ENCODE measurements at regions not wholly inside any gene's neighbourhood (a gene's known extent, or its start where the extent isn't known, plus 50 kb on each side); places are given as distances from the start of the nearest gene placed in this dataset.

- no peak for TF ChIP-seq CTCF (IDR thresholded peaks at IDR 0.05)
- no peak overlapping the region for H3K27ac ChIP-seq
- no peak for DNase-seq (ENCODE audit: low spot score)
- no peaks in the 10 kb centered on the region for H3K27me3 ChIP-seq (replicated peaks; ENCODE audit: insufficient read depth)
- no peak for ATAC-seq (ENCODE audit: insufficient number of reproducible peaks, low FRiP score, low read depth)
- no peaks in the 10 kb centered on the region for H3K4me1 ChIP-seq (ENCODE audit: control insufficient read depth in 1 of 2, low read depth in 2 of 2)
- H3K36me3 ChIP-seq, result no peaks in the 10 kb centered on the region
- no peaks in the 10 kb centered on the region for H3K9me3 ChIP-seq
- H3K4me3 ChIP-seq, result no peak overlapping the region
Observed at GRCh38 chr11:90668502-90668901, 445.7 kb upstream of the CHORDC1 start.

DNA sequence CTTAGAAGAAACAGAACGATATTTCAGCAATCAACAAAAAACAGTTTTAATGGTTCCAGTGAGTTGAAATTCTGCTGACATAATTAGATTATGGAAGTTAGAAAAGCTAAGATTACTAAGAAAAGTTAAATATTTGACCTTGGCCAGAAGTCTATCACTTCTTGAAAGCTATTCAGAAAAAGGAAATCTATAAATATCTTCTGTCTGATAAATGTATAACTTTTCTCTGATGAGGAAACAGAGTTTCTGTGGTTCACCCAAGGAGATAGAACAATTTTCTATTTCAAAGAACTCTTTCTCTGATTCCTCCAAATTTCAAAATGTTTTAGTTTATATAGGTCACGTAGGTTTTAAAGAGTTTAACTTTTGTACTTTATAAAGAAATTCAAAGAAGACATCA, 438.4 kb upstream of the CHORDC1 start:
- no peak for ATAC-seq (ENCODE audit: insufficient number of reproducible peaks, low FRiP score, low read depth)
- TF ChIP-seq CTCF (IDR thresholded peaks at IDR 0.05), result no peak

DNA sequence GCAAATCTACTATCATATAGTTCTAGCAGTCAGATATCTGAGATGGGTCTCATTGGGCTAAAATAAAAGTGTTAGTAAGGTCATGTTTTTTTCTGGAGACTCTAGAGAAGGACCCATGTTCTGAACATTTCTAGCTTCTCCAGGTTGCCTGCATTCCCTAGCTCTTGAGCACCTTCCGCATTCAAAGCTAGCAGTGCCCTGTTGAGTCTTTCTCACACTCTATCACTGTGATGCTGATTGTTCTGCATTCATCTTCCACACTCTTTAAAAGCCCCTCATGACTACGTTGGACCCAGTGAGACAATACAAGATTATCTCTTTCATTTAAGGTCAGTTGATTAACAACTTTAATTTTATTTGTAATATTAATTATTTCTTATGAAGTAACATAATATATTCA, 433.3 kb upstream of the CHORDC1 start:
- ATAC-seq (ENCODE audit: insufficient number of reproducible peaks, low FRiP score, low read depth), result no peak
- no peak overlapping the region for H3K27ac ChIP-seq
- no peaks in the 10 kb centered on the region for H3K9me3 ChIP-seq
- no peaks in the 10 kb centered on the region for H3K36me3 ChIP-seq
- no peaks in the 10 kb centered on the region for H3K27me3 ChIP-seq (replicated peaks; ENCODE audit: insufficient read depth)
- no peaks in the 10 kb centered on the region for H3K4me1 ChIP-seq (ENCODE audit: control insufficient read depth in 1 of 2, low read depth in 2 of 2)
- H3K4me3 ChIP-seq, result no peak overlapping the region
- no peak for TF ChIP-seq CTCF (IDR thresholded peaks at IDR 0.05)
- DNase-seq (ENCODE audit: low spot score), result no peak

More for the DNA sequence above, 438.4 kb upstream of the CHORDC1 start:
- no peak for DNase-seq (ENCODE audit: low spot score)
- Histone ChIP-seq H3K27ac (no peak overlapping the region), H3K4me3 (no peak overlapping the region), H3K36me3 (no peaks in the 10 kb centered on the region), H3K9me3 (no peaks in the 10 kb centered on the region), H3K27me3 (replicated peaks; ENCODE audit: insufficient read depth) (no peaks in the 10 kb centered on the region), H3K4me1 (ENCODE audit: control insufficient read depth in 1 of 2, low read depth in 2 of 2) (no peaks in the 10 kb centered on the region)

- Histone ChIP-seq H3K4me1 (ENCODE audit: control insufficient read depth in 1 of 2, low read depth in 2 of 2) (no peaks in the 10 kb centered on the region), H3K36me3 (no peaks in the 10 kb centered on the region), H3K27me3 (replicated peaks; ENCODE audit: insufficient read depth) (no peaks in the 10 kb centered on the region), H3K27ac (no peak overlapping the region), H3K9me3 (no peaks in the 10 kb centered on the region), H3K4me3 (no peak overlapping the region)
- TF ChIP-seq CTCF (IDR thresholded peaks at IDR 0.05), result no peak
- ATAC-seq (ENCODE audit: insufficient number of reproducible peaks, low FRiP score, low read depth) (no peak), DNase-seq (ENCODE audit: low spot score) (no peak)
Observed at GRCh38 chr11:90650153-90650552, 427.3 kb upstream of the CHORDC1 start.

GRCh38 chr11:90646706-90647105, 423.9 kb upstream of the CHORDC1 start:
- no peaks in the 10 kb centered on the region for H3K9me3 ChIP-seq
- H3K27ac ChIP-seq, result no peak overlapping the region
- no peaks in the 10 kb centered on the region for H3K4me1 ChIP-seq (ENCODE audit: control insufficient read depth in 1 of 2, low read depth in 2 of 2)
- H3K36me3 ChIP-seq, result no peaks in the 10 kb centered on the region
- ATAC-seq (ENCODE audit: insufficient number of reproducible peaks, low FRiP score, low read depth), result no peak
- H3K27me3 ChIP-seq (replicated peaks; ENCODE audit: insufficient read depth), result no peaks in the 10 kb centered on the region
- H3K4me3 ChIP-seq, result no peak overlapping the region
- no peak for TF ChIP-seq CTCF (IDR thresholded peaks at IDR 0.05)
- DNase-seq (ENCODE audit: low spot score), result no peak
